Kidney (tissue), 13 donors: ENCODE measurements at regions not wholly inside any gene's neighbourhood (a gene's known extent, or its start where the extent isn't known, plus 50 kb on each side); places are given as distances from the start of the nearest gene placed in this dataset.

Experiments used
- DNase-seq, 5 donors: peaks; one replicate each; pipeline ENCODE4 v3.0.0-alpha.2; 2013 to 2020
- FAIRE-seq: peaks from 2 replicates; lab custom pipeline; 2012; peaks lifted over from hg19 to GRCh38; lab: Jason Lieb, UNC
- H3K27ac ChIP-seq, 2 donors: one replicate each; pipeline ENCODE4 v1.7.0; 2013; ENCODE audit warnings: low read depth in 2 of 2, low read length in 2 of 2, inconsistent platforms in 1 of 2
- H3K27me3 ChIP-seq: one replicate; pipeline ENCODE4 v1.7.1; 2013; ENCODE audit warnings: low read length, inconsistent platforms; ENCODE audit not compliant: control insufficient read depth, insufficient read depth
- H3K36me3 ChIP-seq, 3 donors: one replicate each; pipeline versions ENCODE4 v1.7.0 to v1.7.1; 2013; ENCODE audit warnings: low read length in 3 of 3, control low read depth in 1 of 3, inconsistent platforms in 1 of 3; ENCODE audit not compliant: insufficient read depth in 3 of 3, control insufficient read depth in 2 of 3
- H3K4me1 ChIP-seq, 3 donors: one replicate each; pipeline versions ENCODE4 v1.7.0 to v1.7.1; 2013; ENCODE audit warnings: low read length in 3 of 3, inconsistent platforms in 1 of 3, low read depth in 1 of 3; ENCODE audit not compliant: control insufficient read depth in 2 of 3, insufficient read depth in 2 of 3
- H3K4me3 ChIP-seq, 3 donors: one replicate each; pipeline versions ENCODE4 v1.7.0 to v1.8.1; 2013; ENCODE audit warnings: low read length in 3 of 3, control low read depth in 1 of 3, inconsistent platforms in 1 of 3
- H3K9ac ChIP-seq, 3 donors: one replicate each; pipeline versions ENCODE4 v1.7.0 to v1.7.1; 2013; ENCODE audit warnings: low read length in 3 of 3, control low read depth in 1 of 3, inconsistent platforms in 1 of 3
- H3K9me3 ChIP-seq, 3 donors: one replicate each; pipeline versions ENCODE4 v1.7.0 to v1.7.1; 2013; ENCODE audit warnings: low read length in 3 of 3, control low read depth in 1 of 3, inconsistent platforms in 1 of 3; ENCODE audit not compliant: control insufficient read depth in 2 of 3, insufficient read depth in 1 of 3
- CTCF ChIP-seq: IDR thresholded peaks from 3 replicates; pipeline ENCODE4 v1.5.1; 2012; ENCODE audit warnings: mild to moderate bottlenecking, moderate library complexity, borderline replicate concordance; ENCODE audit not compliant: insufficient read depth; ENCODE audit errors: extremely low read depth
- intact Hi-C: fragments of 100-400 bp; cut with DNase I; formaldehyde crosslinking; loops from one replicate; pipeline ENCODE4 v1.11.1; 2022
- donor health status: control.
- donor health status: control.
- donor health status: control.
- donor health status: control.
- donor health status: control.
- donor health status: DM: yes; HTN: yes; CAD: no.
- donor health status: Normal renal cell carcinoma (clear cell type).

DNA sequence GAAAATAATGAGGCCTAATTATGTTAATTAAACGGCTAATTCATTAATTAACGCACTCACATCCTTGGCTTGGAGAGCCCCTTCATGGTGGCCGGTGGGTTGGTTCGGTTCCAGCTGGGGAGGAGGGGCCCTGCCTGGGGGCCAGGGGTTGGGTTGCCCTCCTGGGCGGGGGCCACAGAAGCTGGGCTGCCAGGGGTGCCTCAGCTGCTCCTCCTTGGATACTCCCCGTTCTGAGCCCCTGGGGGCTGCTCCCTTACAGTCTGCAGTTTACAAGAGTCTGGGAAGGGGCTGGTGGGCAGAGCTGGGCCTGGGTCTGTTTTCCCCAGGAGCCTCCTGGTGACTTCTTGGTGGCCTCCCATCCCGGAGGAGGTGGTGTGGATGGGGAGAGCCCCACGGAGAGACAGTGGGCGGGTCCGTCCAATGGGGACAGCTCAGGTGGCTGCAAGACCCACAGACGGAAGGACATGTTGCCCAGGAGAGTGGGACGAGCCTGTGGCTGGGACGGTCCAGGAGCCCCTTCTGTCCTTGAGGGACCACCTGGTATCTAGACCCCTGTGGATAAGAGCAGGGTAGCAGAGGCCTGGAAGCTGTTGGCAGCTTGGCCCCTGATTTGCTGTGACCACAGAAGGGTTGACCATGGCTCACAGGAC is 277.5 kb downstream of the PBX3 start:
- no peaks in the 10 kb centered on the region for H3K9me3 ChIP-seq
- H3K4me3 ChIP-seq = no peak overlapping the region
- no peak for TF ChIP-seq CTCF
- H3K27ac ChIP-seq = no peak overlapping the region
- FAIRE-seq (no peak), DNase-seq (peak in 1 of 5 donors; percentile 33)
- H3K9ac ChIP-seq = no peak overlapping the region
- H3K36me3 ChIP-seq = no peaks in the 10 kb centered on the region
- intact Hi-C loops = no loop called here
- H3K4me1 ChIP-seq = no peaks in the 10 kb centered on the region
- H3K27me3 ChIP-seq = no peaks in the 10 kb centered on the region

DNA sequence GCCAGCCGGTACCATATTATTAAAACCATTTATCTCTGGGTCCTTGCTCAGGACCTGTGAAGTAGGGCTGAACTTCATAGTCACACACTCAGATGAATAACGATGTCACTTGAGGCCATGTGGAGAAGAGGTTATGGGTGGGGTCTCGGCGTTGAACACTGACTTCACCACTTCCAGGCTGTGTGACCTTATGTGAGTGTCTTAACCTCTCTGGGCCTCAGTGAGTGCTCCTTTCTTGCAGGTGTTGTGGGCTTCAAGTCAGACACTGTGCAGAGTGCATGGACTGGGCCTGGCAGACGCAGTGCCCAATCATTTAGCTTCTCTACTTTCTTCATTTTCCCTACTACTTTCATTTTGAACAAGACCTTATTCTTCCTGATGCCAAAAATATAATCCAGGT is 278.8 kb downstream of the PBX3 start:
- peak in 1 of 5 donors; percentile 7 for DNase-seq
- Histone ChIP-seq H3K4me1 (no peaks in the 10 kb centered on the region), H3K27ac (no peak overlapping the region), H3K4me3 (no peak overlapping the region), H3K27me3 (no peaks in the 10 kb centered on the region), H3K36me3 (no peaks in the 10 kb centered on the region), H3K9me3 (no peaks in the 10 kb centered on the region), H3K9ac (no peak overlapping the region)
- TF ChIP-seq CTCF = no peak
- no peak for FAIRE-seq
- intact Hi-C loops = no loop called here

GRCh38 chr9:126027566-126027965 is 280.4 kb downstream of the PBX3 start:
- FAIRE-seq = no peak
- Histone ChIP-seq H3K4me3 (no peak overlapping the region), H3K9ac (no peak overlapping the region), H3K27ac (no peak overlapping the region), H3K27me3 (no peaks in the 10 kb centered on the region), H3K4me1 (no peaks in the 10 kb centered on the region), H3K9me3 (no peaks in the 10 kb centered on the region), H3K36me3 (no peaks in the 10 kb centered on the region)
- TF ChIP-seq CTCF = no peak
- intact Hi-C loops = no loop called here
- DNase-seq = peak in 1 of 5 donors; percentile 36

- Histone ChIP-seq H3K4me1 (no peaks in the 10 kb centered on the region), H3K27me3 (no peaks in the 10 kb centered on the region), H3K4me3 (no peak overlapping the region), H3K27ac (no peak overlapping the region), H3K36me3 (no peaks in the 10 kb centered on the region), H3K9me3 (no peaks in the 10 kb centered on the region), H3K9ac (no peak overlapping the region)
- TF ChIP-seq CTCF = no peak
- FAIRE-seq (no peak), DNase-seq (peak in 1 of 5 donors; percentile 48)
- intact Hi-C loops = no loop called here
Observed at GRCh38 chr9:126028746-126029145, 281.6 kb downstream of the PBX3 start.
